ENCODE measurements at regions not wholly inside any gene's neighbourhood (a gene's known extent, or its start where the extent isn't known, plus 50 kb on each side); places are given as distances from the start of the nearest gene placed in this dataset.
"Not testable (repeated sequence)": the region's sequence is repeated elsewhere in the genome, so short reads cannot be mapped to it uniquely, and the experiment has no call there.

GRCh38 chr7:124633740-124634139 lies 131.9 kb downstream of the GPR37 start:
- DNase-seq = no peak

GRCh38 chr7:124630395-124630794 lies 135.2 kb downstream of the GPR37 start:
- no peak for DNase-seq

GRCh38 chr7:124618871-124619270 lies 146.7 kb downstream of the GPR37 start:
- DNase-seq = no peak

- not testable (repeated sequence) for DNase-seq
Observed at GRCh38 chr7:124618051-124618450, 147.5 kb downstream of the GPR37 start.

GRCh38 chr7:124603066-124603465 lies 162.5 kb downstream of the GPR37 start:
- DNase-seq = no peak

GRCh38 chr7:124597509-124597908 lies 168.1 kb downstream of the GPR37 start:
- no peak for DNase-seq

- DNase-seq = no peak
Observed at GRCh38 chr7:124596881-124597280, 168.7 kb downstream of the GPR37 start.

GRCh38 chr7:124590814-124591213 lies 174.8 kb downstream of the GPR37 start:
- DNase-seq = no peak

GRCh38 chr7:124577256-124577655 lies 188.3 kb downstream of the GPR37 start:
- DNase-seq = no peak

- no peak for DNase-seq
Observed at GRCh38 chr7:124575176-124575575, 190.4 kb downstream of the GPR37 start.

GRCh38 chr7:124570558-124570957 lies 195.0 kb downstream of the GPR37 start:
- DNase-seq = no peak

- no peak for DNase-seq
Observed at GRCh38 chr7:124566583-124566982, 199.0 kb downstream of the GPR37 start.

- DNase-seq = no peak
Observed at GRCh38 chr7:124557587-124557986, 208.0 kb downstream of the GPR37 start.

GRCh38 chr7:124557101-124557500 lies 208.5 kb downstream of the GPR37 start:
- DNase-seq = no peak

- no peak for DNase-seq
Observed at GRCh38 chr7:124553502-124553901, 212.1 kb downstream of the GPR37 start.

- DNase-seq = no peak
Observed at GRCh38 chr7:124552217-124552616, 213.4 kb downstream of the GPR37 start.

GRCh38 chr7:124550036-124550435 lies 215.6 kb downstream of the GPR37 start:
- no peak for DNase-seq

GRCh38 chr7:124542476-124542875 lies 223.1 kb downstream of the GPR37 start:
- DNase-seq = no peak

GRCh38 chr7:124536156-124536762 lies 229.3 kb downstream of the GPR37 start:
- no peak for DNase-seq

GRCh38 chr7:124532166-124532565 lies 233.4 kb downstream of the GPR37 start:
- no peak for DNase-seq

- no peak for DNase-seq
Observed at GRCh38 chr7:124516911-124517310, 248.7 kb downstream of the GPR37 start.

- no peak for DNase-seq
Observed at GRCh38 chr7:124515106-124515830, 250.3 kb downstream of the GPR37 start.

- DNase-seq = no peak
Observed at GRCh38 chr7:124514471-124514870, 251.1 kb downstream of the GPR37 start.

- no peak for DNase-seq
Observed at GRCh38 chr7:124497176-124497575, 268.4 kb downstream of the GPR37 start.

- no peak for DNase-seq
Observed at GRCh38 chr7:124489925-124490324, 275.7 kb downstream of the GPR37 start.

All from suppressor macrophage (primary cell).